ENCODE measurements at regions not wholly inside any gene's neighbourhood (a gene's known extent, or its start where the extent isn't known, plus 50 kb on each side); places are given as distances from the start of the nearest gene placed in this dataset.

DNA sequence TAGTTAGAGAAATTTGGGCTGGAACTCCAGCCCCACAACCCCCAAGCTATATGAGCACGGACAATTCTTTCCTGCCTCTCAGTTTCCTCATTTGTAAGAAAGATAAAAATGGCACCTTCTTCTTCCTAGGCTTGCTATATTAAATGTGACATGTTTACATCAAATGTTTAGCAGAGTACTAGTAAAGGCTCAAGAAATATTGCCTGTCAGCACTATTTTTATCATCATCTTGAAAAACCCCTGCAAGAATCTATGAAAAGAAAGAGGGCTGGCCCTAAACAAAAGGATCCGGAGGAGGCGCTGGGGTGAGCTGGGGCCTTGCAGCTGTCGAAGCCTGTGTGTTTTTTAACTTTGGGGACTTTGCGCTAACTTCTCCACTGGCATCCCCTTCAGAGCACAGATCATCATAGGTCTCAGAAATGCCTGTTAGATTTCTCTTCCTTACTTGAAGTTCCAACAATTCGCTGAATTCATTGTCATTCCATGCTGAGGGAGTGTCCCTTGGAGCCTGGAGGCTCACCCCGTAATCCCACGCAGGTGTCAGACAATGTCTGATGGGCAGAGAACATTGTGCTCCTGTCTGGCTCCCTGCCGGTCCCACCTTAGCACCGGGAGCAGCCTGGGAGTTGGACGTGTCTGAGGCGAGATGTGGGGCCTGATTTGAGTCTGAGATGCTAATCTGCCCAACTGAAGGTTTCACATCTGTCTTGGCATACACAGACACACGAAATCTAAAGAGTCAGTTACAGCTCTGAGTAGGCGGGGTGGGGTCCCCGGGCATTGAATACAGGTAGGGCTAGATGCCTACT is 206.8 kb downstream of the NUAK1 start:
- TF ChIP-seq, protein P1, sequence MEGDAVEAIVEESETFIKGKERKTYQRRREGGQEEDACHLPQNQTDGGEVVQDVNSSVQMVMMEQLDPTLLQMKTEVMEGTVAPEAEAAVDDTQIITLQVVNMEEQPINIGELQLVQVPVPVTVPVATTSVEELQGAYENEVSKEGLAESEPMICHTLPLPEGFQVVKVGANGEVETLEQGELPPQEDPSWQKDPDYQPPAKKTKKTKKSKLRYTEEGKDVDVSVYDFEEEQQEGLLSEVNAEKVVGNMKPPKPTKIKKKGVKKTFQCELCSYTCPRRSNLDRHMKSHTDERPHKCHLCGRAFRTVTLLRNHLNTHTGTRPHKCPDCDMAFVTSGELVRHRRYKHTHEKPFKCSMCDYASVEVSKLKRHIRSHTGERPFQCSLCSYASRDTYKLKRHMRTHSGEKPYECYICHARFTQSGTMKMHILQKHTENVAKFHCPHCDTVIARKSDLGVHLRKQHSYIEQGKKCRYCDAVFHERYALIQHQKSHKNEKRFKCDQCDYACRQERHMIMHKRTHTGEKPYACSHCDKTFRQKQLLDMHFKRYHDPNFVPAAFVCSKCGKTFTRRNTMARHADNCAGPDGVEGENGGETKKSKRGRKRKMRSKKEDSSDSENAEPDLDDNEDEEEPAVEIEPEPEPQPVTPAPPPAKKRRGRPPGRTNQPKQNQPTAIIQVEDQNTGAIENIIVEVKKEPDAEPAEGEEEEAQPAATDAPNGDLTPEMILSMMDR (IDR thresholded peaks at IDR 0.05; ENCODE audit: insufficient read depth, low read length, poor library complexity, severe bottlenecking): no peak
- no peak for TF ChIP-seq EZH2phosphoT487 (conservative IDR thresholded peaks at IDR 0.05; ENCODE audit: low read length)
